ENCODE measurements at regions not wholly inside any gene's neighbourhood (a gene's known extent, or its start where the extent isn't known, plus 50 kb on each side); places are given as distances from the start of the nearest gene placed in this dataset.

- DNase-seq = no peak
These were observed 303.4 kb downstream of the ZNF621 start for GRCh38 chr3:40827942-40828688.

GRCh38 chr3:40828741-40829415, 304.1 kb downstream of the ZNF621 start:
- no peak for DNase-seq

GRCh38 chr3:40829876-40830275, 305.1 kb downstream of the ZNF621 start:
- DNase-seq = no peak

- no peak for DNase-seq
These were observed 312.5 kb downstream of the ZNF621 start for GRCh38 chr3:40837300-40837699.

GRCh38 chr3:40841131-40841530, 316.4 kb downstream of the ZNF621 start:
- DNase-seq = no peak

GRCh38 chr3:40841570-40842109, 316.9 kb downstream of the ZNF621 start:
- no peak for DNase-seq

- no peak for DNase-seq
These were observed 318.0 kb downstream of the ZNF621 start for GRCh38 chr3:40842714-40843113.

GRCh38 chr3:40843208-40843624, 318.5 kb downstream of the ZNF621 start:
- DNase-seq = no peak

- DNase-seq = no peak
These were observed 319.2 kb downstream of the ZNF621 start for GRCh38 chr3:40843851-40844548.

- no peak for DNase-seq
These were observed 320.1 kb downstream of the ZNF621 start for GRCh38 chr3:40844896-40845295.

GRCh38 chr3:40845447-40845846, 320.7 kb downstream of the ZNF621 start:
- no peak for DNase-seq

- no peak for DNase-seq
These were observed 321.2 kb downstream of the ZNF621 start for GRCh38 chr3:40845916-40846315.

- DNase-seq = no peak
These were observed 321.7 kb downstream of the ZNF621 start for GRCh38 chr3:40846451-40846850.

- no peak for DNase-seq
These were observed 322.8 kb downstream of the ZNF621 start for GRCh38 chr3:40847551-40847992.

GRCh38 chr3:40848421-40848820, 323.7 kb downstream of the ZNF621 start:
- DNase-seq = no peak

- no peak for DNase-seq
These were observed 326.1 kb downstream of the ZNF621 start for GRCh38 chr3:40850861-40851260.

- DNase-seq = no peak
These were observed 327.1 kb downstream of the ZNF621 start for GRCh38 chr3:40851836-40852235.

GRCh38 chr3:40852712-40853111, 328.0 kb downstream of the ZNF621 start:
- DNase-seq = no peak

- DNase-seq = no peak
These were observed 328.7 kb downstream of the ZNF621 start for GRCh38 chr3:40853474-40853873.

- DNase-seq = no peak
These were observed 331.1 kb downstream of the ZNF621 start for GRCh38 chr3:40855871-40856270.

- no peak for DNase-seq
These were observed 333.8 kb downstream of the ZNF621 start for GRCh38 chr3:40858364-40859115.

- DNase-seq = no peak
These were observed 336.4 kb upstream of the CTNNB1 start for GRCh38 chr3:40862946-40863345.
